GM12878 (cell line): ENCODE measurements at regions not wholly inside any gene's neighbourhood (a gene's known extent, or its start where the extent isn't known, plus 50 kb on each side); places are given as distances from the start of the nearest gene placed in this dataset.

ENCODE experiments used
- ATAC-seq: fragments of 200-7000 bp; cut with Tn5 transposase; 3 replicates; pipeline ENCODE4 v1.9.1; 2020; ENCODE audit warnings: mild to moderate bottlenecking, moderate library complexity
- BruUV-seq: library from RNA; stranded (reverse); fragments of 400-500 nt; replicated peaks from 2 replicates; lab custom pipeline; 2021; lab: Mats Ljungman, UMichigan
- CTCF ChIA-PET: fragments of 300-600 bp; sonication (Branson Sonifier 250); formaldehyde crosslinking; extraction: SDS; loops from one replicate; lab custom pipeline; 2021; ENCODE audit warnings: inconsistent platforms; lab: Yijun Ruan, JAX
- POLR2A ChIA-PET: fragments of 350-600 bp; formaldehyde crosslinking; extraction: SDS; loops from one replicate; lab custom pipeline; 2021; ENCODE audit warnings: inconsistent platforms; lab: Charles Lee
- RAD21 ChIA-PET: fragments of 300-600 bp; sonication (Branson Sonifier 250); formaldehyde crosslinking; loops from one replicate; lab custom pipeline; 2023; ENCODE audit warnings: antibody characterized with exemption; ENCODE audit not compliant: unreplicated experiment; lab: Charles Lee
- SMC1A ChIA-PET: fragments of 300-600 bp; sonication (Branson Sonifier 250); formaldehyde crosslinking; loops from one replicate; lab custom pipeline; 2023; ENCODE audit not compliant: unreplicated experiment, uncharacterized antibody; lab: Charles Lee
- DNase-seq: peaks from one replicate; pipeline ENCODE4 v3.0.0-alpha.2; 2011; ENCODE audit warnings: low read depth, low spot score
- FAIRE-seq: peaks from 3 replicates; lab custom pipeline; 2011; peaks lifted over from hg19 to GRCh38; lab: Jason Lieb, UNC
- H2AFZ ChIP-seq: 2 replicates; pipeline ENCODE4 v1.6.0; 2011; ENCODE audit warnings: low read depth, low read length, control low read depth; ENCODE audit not compliant: control insufficient read depth
- H3K27ac ChIP-seq: 2 replicates; pipeline ENCODE4 v1.5.1; 2011; ENCODE audit warnings: control low read depth; ENCODE audit not compliant: control insufficient read depth, insufficient read depth
- H3K27me3 ChIP-seq, 2 experiments: replicated peaks in 1 of 2; 2 replicates each; pipeline versions ENCODE4 v1.6.0 to v1.6.1; 2011; ENCODE audit warnings: low read length in 1 of 2; ENCODE audit not compliant: control insufficient read depth in 2 of 2, insufficient read depth in 2 of 2
- H3K36me3 ChIP-seq, 2 experiments: 2 replicates each; pipeline ENCODE4 v1.5.1; 2011; ENCODE audit warnings: low read length in 1 of 2; ENCODE audit not compliant: control insufficient read depth in 2 of 2, insufficient read depth in 2 of 2
- H3K4me1 ChIP-seq: 2 replicates; pipeline ENCODE4 v1.6.1; 2011; ENCODE audit warnings: mild to moderate bottlenecking, low read length, moderate library complexity, mixed read lengths; ENCODE audit not compliant: control insufficient read depth, insufficient read depth
- H3K4me2 ChIP-seq: 2 replicates; pipeline ENCODE4 v1.6.0; 2011; ENCODE audit warnings: control low read depth; ENCODE audit not compliant: control insufficient read depth, insufficient read depth
- H3K4me3 ChIP-seq: fragments of 200-600 bp; sonication (generic); 2 replicates; pipeline ENCODE4 v1.5.1; 2016
- H3K79me2 ChIP-seq: 2 replicates; pipeline ENCODE4 v1.6.0; 2011; ENCODE audit warnings: low read length; ENCODE audit not compliant: control insufficient read depth, insufficient read depth
- H3K9ac ChIP-seq: 2 replicates; pipeline ENCODE4 v1.8.0; 2011; ENCODE audit warnings: low read length, control low read depth, mixed read lengths; ENCODE audit not compliant: control insufficient read depth, insufficient read depth
- H3K9me3 ChIP-seq: replicated peaks from 3 replicates; pipeline ENCODE4 v1.5.1; 2011; ENCODE audit warnings: mild to moderate bottlenecking, low read length; ENCODE audit not compliant: control insufficient read depth, insufficient read depth
- H4K20me1 ChIP-seq: 2 replicates; pipeline ENCODE4 v1.6.0; 2011; ENCODE audit not compliant: control insufficient read depth, insufficient read depth
- BRCA1 ChIP-seq: IDR thresholded peaks from 2 replicates; pipeline ENCODE4 v1.6.1; 2011; ENCODE audit warnings: low read depth, low read length, improper control_type of control experiment
- NR2F1 ChIP-seq: fragments of 450-650 bp; conservative IDR thresholded peaks from 2 replicates; pipeline ENCODE4 v1.6.1; 2017; ENCODE audit warnings: mild to moderate bottlenecking
- RAD51 ChIP-seq: fragments of 450-650 bp; IDR thresholded peaks from 2 replicates; pipeline ENCODE4 v1.6.1; 2016; ENCODE audit warnings: moderate library complexity, mild to moderate bottlenecking, inconsistent platforms
- SMAD5 ChIP-seq: IDR thresholded peaks from 2 replicates; pipeline ENCODE4 v1.6.1; 2016; ENCODE audit warnings: antibody characterized with exemption, low read depth
- WGBS: methylation state at CpG from one replicate; pipeline ENCODE4 v1.1.6; 2016; ENCODE audit warnings: low lambda C conversion rate; ENCODE audit not compliant: insufficient replicate concordance, insufficient coverage; ENCODE audit errors: missing lambda C conversion rate; 5-methylcytosine and 5-hydroxymethylcytosine counted together
- in situ Hi-C: fragments of 300-500 bp; cut with MboI; formaldehyde crosslinking; loops from 9 replicates; pipeline ENCODE4 v1.14.3; 2018; ENCODE audit warnings: mixed read lengths
- intact Hi-C: fragments of 100-400 bp; cut with micrococcal nuclease; formaldehyde crosslinking; loops from one replicate; pipeline ENCODE4 v1.14.2; 2022; ENCODE audit not compliant: unreplicated experiment

- no TSS peak for BruUV-seq
- in situ Hi-C loops = loop anchor here (10.0 kb wide), 1 partner anchor 457 kb away; no protein-coding TSS in a partner anchor
- no peak for ATAC-seq
- ChIA-PET CTCF (interaction anchor here (0.8 to 1.3 kb wide), 3 partner anchors 9 to 17 kb away, joined by 3 read pairs; no protein-coding TSS in a partner anchor), POLR2A (no interaction called here), RAD21 (interaction anchor here (0.7 to 1.6 kb wide), 2 partner anchors 172 to 1660 kb away, joined by 3 read pairs; no protein-coding TSS in a partner anchor), SMC1A (interaction anchor here (2.0 kb wide), 1 partner anchor 11 kb away, joined by 7 read pairs; no protein-coding TSS in a partner anchor)
- no peak overlapping the region for H2AFZ ChIP-seq
- 0% methylated on average over 2 of the region's 2 CpGs for WGBS
- H4K20me1 ChIP-seq = no peaks in the 10 kb centered on the region
- TF ChIP-seq SMAD5 (no peak), NR2F1 (no peak)
- intact Hi-C loops = loop anchor here (10.0 kb wide), 1 partner anchor 1107 kb away; no protein-coding TSS in a partner anchor
- no peaks in the 10 kb centered on the region for H3K27me3 ChIP-seq
- no peak overlapping the region for H3K9ac ChIP-seq
- no peak overlapping the region for H3K4me2 ChIP-seq
- no peak overlapping the region for H3K4me3 ChIP-seq
- no peaks in the 10 kb centered on the region for H3K9me3 ChIP-seq
- no peaks in the 10 kb centered on the region for H3K79me2 ChIP-seq
- no peak for DNase-seq
- no peak for FAIRE-seq
- no peaks in the 10 kb centered on the region for H3K4me1 ChIP-seq
- H3K27ac ChIP-seq = no peak overlapping the region
- no peaks in the 10 kb centered on the region for H3K36me3 ChIP-seq
These were observed 133.9 kb upstream of the FBN2 start for GRCh38 chr5:128671943-128672342.

DNA sequence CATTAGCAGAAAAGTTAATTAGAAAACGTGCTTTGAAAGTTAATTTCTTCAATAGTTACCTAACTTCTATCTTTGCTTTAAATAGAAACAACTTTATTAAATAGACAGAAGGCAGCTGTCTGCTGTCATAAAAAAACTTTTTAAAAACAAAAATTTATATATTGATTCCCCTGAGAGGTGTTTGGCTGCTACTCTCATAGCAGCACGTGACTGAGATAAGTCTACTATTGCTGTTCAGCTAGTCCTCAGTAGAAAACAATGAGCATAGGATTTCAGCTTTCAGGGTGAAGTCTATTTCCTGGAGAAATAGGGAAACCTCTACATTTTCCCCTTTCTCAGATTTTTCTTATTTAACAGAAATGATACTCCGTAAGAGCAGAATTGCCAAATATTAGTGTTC is 135.0 kb upstream of the FBN2 start:
- Histone ChIP-seq H3K36me3 (no peaks in the 10 kb centered on the region), H3K27me3 (no peaks in the 10 kb centered on the region), H3K4me1 (no peaks in the 10 kb centered on the region), H3K79me2 (no peaks in the 10 kb centered on the region), H3K27ac (no peak overlapping the region), H3K4me2 (no peak overlapping the region), H3K9ac (no peak overlapping the region), H3K9me3 (no peaks in the 10 kb centered on the region), H4K20me1 (no peaks in the 10 kb centered on the region), H3K4me3 (no peak overlapping the region), H2AFZ (no peak overlapping the region)
- intact Hi-C loops = loop anchor here (10.0 kb wide), 1 partner anchor 1108 kb away; no protein-coding TSS in a partner anchor
- no peak for DNase-seq
- FAIRE-seq = no peak
- in situ Hi-C loops = loop anchor here (10.0 kb wide), 1 partner anchor 458 kb away; no protein-coding TSS in a partner anchor
- BruUV-seq = no TSS peak
- SMC1A ChIA-PET = interaction anchor here (0.6 to 2.0 kb wide), 6 partner anchors 10 to 114 kb away, joined by 3 to 7 read pairs (median 4); no protein-coding TSS in a partner anchor
- POLR2A ChIA-PET = no interaction called here
- CTCF ChIA-PET = interaction anchor here (0.9 to 3.7 kb wide), 5 partner anchors 20 to 471 kb away, joined by 3 to 23 read pairs (median 4); no protein-coding TSS in a partner anchor
- RAD21 ChIA-PET = interaction anchor here (1.6 kb wide), 1 partner anchor 171 kb away, joined by 3 read pairs; no protein-coding TSS in a partner anchor
- ATAC-seq = no peak
- 0 out of 2 replicates have a peak, but pooled peaks have one; percentile 15 for TF ChIP-seq RAD51
- no peak for TF ChIP-seq BRCA1
- 25% methylated on average over 3 of the region's 3 CpGs for WGBS
